Dermis blood vessel endothelial cell (primary cell): ENCODE measurements at regions not wholly inside any gene's neighbourhood (a gene's known extent, or its start where the extent isn't known, plus 50 kb on each side); places are given as distances from the start of the nearest gene placed in this dataset.
A peak's percentile ranks its signal among the peaks of the same experiment; 100 is the strongest.

Experiments
- DNase-seq: peaks from one replicate; pipeline ENCODE4 v3.0.0; 2010

- no peak for DNase-seq
These were observed 260.1 kb downstream of the PRL start for GRCh38 chr6:22036699-22037098.

- no peak for DNase-seq
These were observed 254.9 kb downstream of the PRL start for GRCh38 chr6:22041797-22042480.

GRCh38 chr6:22042706-22043105 is 254.1 kb downstream of the PRL start:
- DNase-seq, result no peak

- DNase-seq, result no peak
These were observed 253.4 kb downstream of the PRL start for GRCh38 chr6:22043284-22043962.

- no peak for DNase-seq
These were observed 251.4 kb downstream of the PRL start for GRCh38 chr6:22045261-22045912.

- DNase-seq, result no peak
These were observed 247.8 kb downstream of the PRL start for GRCh38 chr6:22049002-22049401.

- DNase-seq, result no peak
These were observed 243.3 kb downstream of the PRL start for GRCh38 chr6:22053391-22053997.

- DNase-seq, result no peak
These were observed 240.4 kb downstream of the PRL start for GRCh38 chr6:22056398-22056797.

GRCh38 chr6:22057962-22058361 is 238.9 kb downstream of the PRL start:
- DNase-seq, result no peak

GRCh38 chr6:22059126-22059525 is 237.7 kb downstream of the PRL start:
- DNase-seq, result no peak

- no peak for DNase-seq
These were observed 236.9 kb downstream of the PRL start for GRCh38 chr6:22059946-22060345.

- DNase-seq, result peak; percentile 70
These were observed 233.9 kb downstream of the PRL start for GRCh38 chr6:22062807-22063408.

- no peak for DNase-seq
These were observed 232.3 kb downstream of the PRL start for GRCh38 chr6:22064558-22064957.

- no peak for DNase-seq
These were observed 229.7 kb downstream of the PRL start for GRCh38 chr6:22067122-22067521.

GRCh38 chr6:22067671-22068070 is 229.2 kb downstream of the PRL start:
- DNase-seq, result no peak

GRCh38 chr6:22068561-22069305 is 228.1 kb downstream of the PRL start:
- DNase-seq, result no peak

- DNase-seq, result no peak
These were observed 227.5 kb downstream of the PRL start for GRCh38 chr6:22069306-22069800.

- peak; percentile 82 for DNase-seq
These were observed 225.4 kb downstream of the PRL start for GRCh38 chr6:22071270-22072041.

GRCh38 chr6:22072949-22073348 is 223.9 kb downstream of the PRL start:
- no peak for DNase-seq

- DNase-seq, result no peak
These were observed 223.2 kb downstream of the PRL start for GRCh38 chr6:22073516-22074198.

- DNase-seq, result no peak
These were observed 218.5 kb downstream of the PRL start for GRCh38 chr6:22078288-22078687.
